ENCODE measurements at regions not wholly inside any gene's neighbourhood (a gene's known extent, or its start where the extent isn't known, plus 50 kb on each side); places are given as distances from the start of the nearest gene placed in this dataset.

GRCh38 chr6:54694928-54695532 lies 151.5 kb upstream of the FAM83B start:
- TF ChIP-seq CTCF (conservative IDR thresholded peaks at IDR 0.05): no peak
- no peak overlapping the region for H3K27ac ChIP-seq

- no peak overlapping the region for H3K27ac ChIP-seq
- no peak for TF ChIP-seq CTCF (conservative IDR thresholded peaks at IDR 0.05)
Observed at GRCh38 chr6:54695815-54696214, 150.8 kb upstream of the FAM83B start.

GRCh38 chr6:54697424-54697823 lies 149.1 kb upstream of the FAM83B start:
- H3K27ac ChIP-seq: no peak overlapping the region
- peak; percentile 72 for TF ChIP-seq CTCF (conservative IDR thresholded peaks at IDR 0.05)

- H3K27ac ChIP-seq: no peak overlapping the region
- TF ChIP-seq CTCF (conservative IDR thresholded peaks at IDR 0.05): no peak
Observed at GRCh38 chr6:54698974-54699373, 147.6 kb upstream of the FAM83B start.

GRCh38 chr6:54700158-54700557 lies 146.4 kb upstream of the FAM83B start:
- no peak overlapping the region for H3K27ac ChIP-seq
- no peak for TF ChIP-seq CTCF (conservative IDR thresholded peaks at IDR 0.05)

- no peak overlapping the region for H3K27ac ChIP-seq
- no peak for TF ChIP-seq CTCF (conservative IDR thresholded peaks at IDR 0.05)
Observed at GRCh38 chr6:54702772-54703171, 143.8 kb upstream of the FAM83B start.

GRCh38 chr6:54706391-54706790 lies 140.2 kb upstream of the FAM83B start:
- H3K27ac ChIP-seq: no peak overlapping the region
- no peak for TF ChIP-seq CTCF (conservative IDR thresholded peaks at IDR 0.05)
